GM21737 (cell line): ENCODE measurements at regions not wholly inside any gene's neighbourhood (a gene's known extent, or its start where the extent isn't known, plus 50 kb on each side); places are given as distances from the start of the nearest gene placed in this dataset.
A peak's percentile ranks its signal among the peaks of the same experiment; 100 is the strongest.

Experiments
- ATAC-seq: cut with Tn5 transposase; IDR thresholded peaks from one replicate; pipeline ENCODE4 v1.9.1; 2021; ENCODE audit warnings: mild to moderate bottlenecking, moderate library complexity; ENCODE audit not compliant: unreplicated experiment

DNA sequence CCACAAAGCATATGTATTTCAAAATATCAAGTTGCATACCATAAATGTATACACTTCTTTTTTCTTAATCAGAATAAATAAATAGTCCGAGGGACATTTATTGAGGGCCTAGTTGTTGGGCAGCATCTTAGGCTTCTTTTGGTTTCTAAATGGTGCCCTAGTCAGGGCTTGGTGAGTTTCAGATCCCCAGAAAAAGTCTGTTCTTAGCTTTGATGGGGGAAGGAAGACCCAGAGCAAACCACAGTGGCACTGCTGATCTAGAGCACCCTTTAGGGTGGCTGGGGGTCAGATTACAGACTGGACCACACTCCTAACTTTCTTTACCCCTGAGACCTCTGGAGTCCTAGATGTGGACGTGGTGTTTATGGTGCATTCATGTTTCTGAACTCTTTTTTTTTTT lies 97.8 kb downstream of the C9orf152 start:
- peak; percentile 79 for ATAC-seq

DNA sequence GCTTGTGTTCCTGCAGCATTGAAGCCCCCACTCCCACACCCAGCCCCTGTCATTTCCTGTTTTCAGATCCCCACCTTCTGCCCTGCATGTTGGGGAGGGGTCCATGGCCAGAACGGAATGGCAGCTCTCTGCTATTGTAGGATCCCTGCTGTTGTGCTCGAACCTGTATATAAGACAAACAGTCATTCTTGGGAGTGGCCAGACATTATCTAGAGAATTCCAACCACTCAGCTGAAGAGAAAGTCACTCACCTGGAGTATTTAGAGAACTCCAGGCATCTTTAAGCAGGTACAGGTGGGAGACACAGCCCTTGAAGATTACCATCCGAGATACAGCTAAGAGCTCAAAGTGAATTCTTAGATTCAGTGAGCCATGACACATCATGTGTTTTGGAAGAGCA lies 96.1 kb downstream of the C9orf152 start:
- no peak for ATAC-seq

DNA sequence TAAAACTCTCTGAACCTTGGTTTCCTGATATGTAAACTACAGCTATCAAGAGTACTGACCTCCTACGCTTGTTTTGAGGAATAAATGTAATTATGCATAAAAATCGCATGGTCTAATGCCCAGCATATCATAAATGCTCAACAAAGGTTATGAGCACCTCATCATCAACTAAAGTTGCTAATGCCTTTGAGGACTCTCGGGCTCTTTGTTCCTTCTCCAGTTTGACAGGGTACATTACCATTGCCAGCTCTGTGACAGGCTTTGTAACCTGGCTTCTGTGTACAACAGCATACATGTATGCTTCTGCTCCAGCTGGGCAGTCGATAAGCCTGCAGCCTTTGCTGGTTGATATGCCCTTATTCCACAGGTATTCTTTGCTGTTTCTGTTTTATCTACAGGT lies 95.2 kb downstream of the C9orf152 start:
- no peak for ATAC-seq

DNA sequence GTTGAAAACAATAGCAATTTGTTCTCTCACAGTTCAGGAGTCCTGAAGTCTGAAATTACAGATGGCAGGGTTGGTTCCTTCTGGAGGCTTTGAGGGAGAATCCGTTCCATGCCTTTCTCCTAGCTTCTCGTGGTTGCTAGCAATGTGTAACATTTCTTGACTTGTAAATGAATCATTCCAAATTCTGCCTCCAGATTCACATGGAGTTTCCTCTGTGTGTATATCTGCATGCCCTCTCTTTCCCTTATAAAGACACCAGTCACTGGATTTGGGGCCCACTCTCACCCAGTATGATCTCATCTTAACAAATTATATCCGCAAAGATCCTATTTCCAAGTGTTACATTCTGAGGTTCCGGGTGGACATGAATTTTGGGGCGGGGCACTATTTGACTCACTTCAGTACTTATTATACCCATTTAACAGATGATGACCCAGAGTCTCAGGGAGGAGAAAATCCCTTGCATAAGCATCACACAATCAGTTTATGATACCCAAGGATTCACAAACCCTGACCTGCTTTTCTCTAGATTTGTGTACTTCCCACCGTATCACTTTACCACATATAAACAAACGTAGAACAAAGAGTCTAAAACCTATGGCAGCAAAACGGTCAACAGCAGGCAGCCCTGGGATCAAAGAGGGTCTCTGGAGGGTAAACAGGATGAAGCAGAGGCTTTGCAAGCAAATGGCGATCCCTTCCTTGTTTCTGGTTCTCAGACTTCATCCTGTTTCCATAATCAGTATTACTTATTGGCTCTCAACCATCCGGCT lies 93.7 kb downstream of the C9orf152 start:
- ATAC-seq = no peak

DNA sequence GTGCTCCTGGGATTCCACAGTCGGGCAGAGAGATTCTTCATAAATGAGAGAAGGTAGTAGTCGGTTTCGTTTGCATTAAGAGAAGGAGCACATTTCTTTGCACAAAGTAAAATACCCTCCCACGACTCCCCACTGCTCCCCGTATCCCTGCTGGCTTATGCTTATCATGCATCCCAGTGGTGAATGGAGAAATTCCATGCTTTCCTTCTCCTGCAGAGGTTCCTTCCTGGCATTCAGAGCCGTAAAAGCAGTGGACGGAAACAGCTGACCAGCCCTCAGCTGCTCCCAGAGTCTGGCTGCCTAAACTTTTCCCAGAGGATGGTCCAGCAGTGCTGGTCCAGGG lies 93.1 kb downstream of the C9orf152 start:
- no peak for ATAC-seq

DNA sequence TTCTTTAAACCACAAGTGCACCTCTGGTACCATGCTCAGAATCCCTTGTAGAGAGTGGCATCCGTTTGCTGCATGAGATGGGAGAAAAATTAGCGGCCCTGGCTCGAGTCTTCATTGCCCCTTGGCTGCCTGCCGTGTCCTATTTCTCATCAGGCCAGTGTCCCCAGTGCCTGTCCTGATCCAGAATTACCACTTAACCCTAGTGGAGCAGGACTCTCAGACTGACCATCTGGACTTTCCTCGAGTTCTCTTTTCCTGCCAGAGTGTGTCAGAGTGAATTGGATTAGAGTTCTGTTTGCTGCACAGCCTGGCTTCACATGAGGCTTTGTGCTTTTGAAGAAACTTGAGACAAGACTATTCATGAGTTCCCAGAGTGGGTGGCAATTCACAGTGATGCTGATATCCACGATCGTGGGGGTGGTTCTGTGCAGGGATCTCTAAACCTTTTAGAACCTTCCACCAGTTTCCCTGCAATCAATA lies 92.6 kb downstream of the C9orf152 start:
- ATAC-seq = no peak

DNA sequence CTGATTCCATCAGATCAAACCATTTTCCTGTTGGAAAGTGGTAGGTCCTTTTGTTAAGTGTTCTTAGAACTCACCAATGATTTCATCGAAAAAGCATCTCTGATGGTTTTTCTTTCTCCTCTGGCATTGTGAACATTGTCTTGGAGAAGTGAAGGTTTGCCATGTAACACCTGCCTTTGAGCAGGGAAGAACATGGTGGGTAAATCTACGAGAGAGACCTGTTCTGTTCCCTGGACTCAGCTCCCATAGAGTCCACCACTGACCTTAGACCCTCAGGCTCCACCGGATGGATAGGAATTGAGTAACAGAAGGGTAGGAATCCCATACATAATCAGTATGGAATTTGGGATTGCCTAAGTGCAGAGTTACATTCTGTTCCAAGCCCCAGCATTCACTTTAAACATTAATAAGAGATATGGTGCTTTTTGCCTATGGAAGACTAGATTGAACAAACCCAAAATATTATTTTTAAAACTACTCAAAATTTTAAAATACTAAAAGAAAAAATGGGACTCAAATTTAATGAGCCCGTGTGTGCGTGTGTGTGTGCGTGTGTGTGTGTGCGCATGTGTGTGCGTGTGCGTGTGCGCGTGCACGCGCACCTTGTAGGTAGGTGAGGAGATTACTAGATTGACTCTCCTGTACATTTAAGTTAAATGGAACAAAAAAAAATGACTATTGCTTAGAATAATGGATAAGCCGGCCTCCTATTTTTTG lies 92.0 kb downstream of the C9orf152 start:
- no peak for ATAC-seq

DNA sequence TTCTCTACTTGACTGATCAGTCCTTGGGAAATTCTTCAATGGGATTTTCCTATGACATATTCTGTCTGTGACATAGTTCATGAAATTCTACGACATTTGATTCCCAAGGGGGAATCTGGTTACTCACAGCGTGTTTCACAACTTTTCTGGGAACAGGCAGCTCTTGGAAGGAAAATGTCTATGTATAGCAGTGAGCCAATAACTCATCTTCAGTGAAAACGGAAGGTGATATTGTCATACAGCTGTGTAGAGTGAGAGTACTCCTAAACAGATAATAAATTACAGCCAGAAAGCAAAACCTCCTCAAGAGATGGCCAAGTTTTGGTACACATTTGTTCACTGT lies 91.4 kb downstream of the C9orf152 start:
- no peak for ATAC-seq

DNA sequence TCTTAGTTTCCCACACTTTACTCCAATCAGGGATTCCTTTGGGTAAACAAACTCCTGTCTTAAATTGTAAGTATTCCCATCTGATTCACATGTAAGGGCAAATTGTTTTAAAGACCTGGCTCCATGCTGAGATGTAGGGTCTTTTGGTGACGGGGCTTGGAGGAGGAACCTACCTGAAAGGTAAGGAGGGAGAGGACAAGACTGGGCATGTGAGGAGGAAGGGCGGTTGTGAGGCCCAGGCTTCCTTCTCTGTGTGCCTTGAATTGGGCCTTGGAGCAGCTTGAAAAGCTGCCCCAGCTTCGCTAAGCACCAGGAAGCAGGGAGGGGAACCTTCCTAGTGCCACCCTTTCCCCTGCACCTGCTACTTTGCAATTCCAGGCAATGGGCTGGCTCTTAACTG lies 86.8 kb downstream of the C9orf152 start:
- ATAC-seq = no peak

DNA sequence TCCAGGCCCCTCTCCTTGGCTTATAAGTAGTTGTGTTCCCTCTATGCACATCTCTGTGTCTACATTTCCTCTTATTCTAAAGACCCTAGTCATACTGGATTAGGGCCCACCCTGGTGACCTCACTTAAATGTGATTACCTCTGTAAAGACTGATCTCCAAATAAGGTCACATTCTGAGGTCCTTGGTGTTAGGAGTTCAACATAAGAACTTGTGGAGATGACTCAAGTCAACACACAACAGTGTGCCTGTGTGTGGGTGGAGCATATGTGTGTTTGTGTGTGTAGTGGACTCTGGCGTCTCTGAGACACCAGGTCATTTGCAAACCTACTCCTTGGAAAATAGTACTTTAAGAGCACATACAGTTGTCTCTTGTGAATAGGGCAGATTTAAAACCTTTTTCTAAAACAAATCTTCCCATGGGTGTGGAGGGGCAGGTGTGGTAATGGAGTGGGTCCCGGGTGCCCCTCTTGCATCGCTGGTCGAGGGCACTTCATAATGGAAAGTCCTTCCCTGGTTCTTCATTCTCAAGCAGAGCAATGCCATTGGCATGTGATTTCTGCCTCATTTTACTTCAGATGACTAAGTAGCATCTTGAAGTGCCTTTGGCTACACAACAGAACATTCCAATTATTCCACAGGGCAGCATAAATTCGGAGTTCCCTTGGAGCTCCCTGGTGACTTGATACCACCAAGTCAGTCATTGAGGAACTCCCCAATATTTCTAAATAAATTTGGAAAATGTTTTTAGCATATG lies 84.4 kb downstream of the C9orf152 start:
- no peak for ATAC-seq

DNA sequence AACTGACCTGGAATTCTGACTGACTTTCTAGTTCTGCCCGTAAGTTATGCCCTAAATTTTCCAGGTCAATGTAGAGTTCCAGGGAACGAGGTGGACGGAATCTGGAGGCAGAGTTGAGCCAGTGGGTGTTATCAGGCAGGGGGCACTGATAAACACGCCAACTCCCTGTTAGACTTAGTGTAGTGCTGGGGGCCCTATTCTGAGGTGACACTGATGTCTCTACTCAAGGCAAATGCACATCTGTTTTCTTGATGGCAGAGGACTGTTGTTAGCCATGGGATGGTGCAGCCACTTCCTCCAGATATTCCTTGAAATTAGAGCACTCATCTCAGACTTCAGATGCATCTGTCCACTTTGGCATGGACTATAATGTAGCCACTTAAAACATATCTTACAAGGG lies 83.5 kb downstream of the C9orf152 start:
- no peak for ATAC-seq

DNA sequence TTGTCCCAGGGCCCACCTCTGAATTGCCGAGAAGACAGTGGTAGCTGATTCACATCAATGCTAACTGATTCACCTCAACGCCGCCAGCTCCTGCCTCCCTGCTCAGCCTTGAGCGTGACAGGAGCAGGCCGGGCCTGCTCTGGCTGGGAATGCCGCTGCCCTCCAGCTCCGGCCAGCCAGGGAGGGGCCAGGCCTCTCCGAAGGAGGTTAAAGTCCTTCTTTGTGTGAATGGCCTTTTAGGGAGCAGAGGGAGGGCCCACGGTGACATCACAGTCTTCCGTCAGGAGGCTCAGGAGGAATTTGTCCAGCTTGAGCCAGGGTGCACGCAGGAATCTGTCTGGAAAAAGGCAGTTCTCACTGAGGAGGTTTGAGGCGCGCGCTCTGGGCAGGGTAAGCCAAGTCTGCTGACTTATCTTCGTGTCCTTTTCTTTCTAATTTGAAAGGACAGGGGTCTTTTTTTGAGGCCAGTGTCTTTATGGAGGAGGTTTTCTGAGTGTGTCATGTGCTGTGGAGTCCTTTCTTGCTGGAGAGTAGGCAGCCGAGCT lies 82.7 kb downstream of the C9orf152 start:
- no peak for ATAC-seq

DNA sequence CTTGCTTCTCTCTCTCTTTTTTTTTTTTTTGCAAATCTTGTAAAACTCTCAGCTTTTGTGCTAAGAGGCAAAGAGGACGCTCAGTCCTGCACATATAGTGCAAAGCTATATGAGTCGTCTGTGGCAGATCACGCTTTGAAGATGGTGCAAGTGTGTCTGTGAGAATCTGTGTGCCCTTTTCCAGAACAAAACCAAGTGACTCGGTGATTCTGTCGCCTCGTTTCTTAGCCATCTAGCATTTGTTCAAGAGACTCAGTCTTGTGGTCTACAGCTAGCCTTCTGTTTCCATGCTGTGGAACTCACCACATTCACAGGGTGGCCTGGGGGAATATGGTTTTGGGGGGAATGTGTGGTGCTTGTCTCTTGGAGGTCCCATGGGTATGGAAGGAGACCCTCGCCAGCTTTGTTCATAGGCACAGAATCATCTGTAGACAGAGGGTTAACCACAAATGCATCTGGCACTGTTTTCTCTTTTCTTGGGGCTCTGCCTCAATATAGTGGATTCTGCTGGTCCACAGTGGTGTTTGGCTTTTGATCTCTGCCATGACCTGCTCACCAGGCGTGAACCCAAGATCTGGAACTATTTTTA lies 82.1 kb downstream of the C9orf152 start:
- ATAC-seq = no peak

DNA sequence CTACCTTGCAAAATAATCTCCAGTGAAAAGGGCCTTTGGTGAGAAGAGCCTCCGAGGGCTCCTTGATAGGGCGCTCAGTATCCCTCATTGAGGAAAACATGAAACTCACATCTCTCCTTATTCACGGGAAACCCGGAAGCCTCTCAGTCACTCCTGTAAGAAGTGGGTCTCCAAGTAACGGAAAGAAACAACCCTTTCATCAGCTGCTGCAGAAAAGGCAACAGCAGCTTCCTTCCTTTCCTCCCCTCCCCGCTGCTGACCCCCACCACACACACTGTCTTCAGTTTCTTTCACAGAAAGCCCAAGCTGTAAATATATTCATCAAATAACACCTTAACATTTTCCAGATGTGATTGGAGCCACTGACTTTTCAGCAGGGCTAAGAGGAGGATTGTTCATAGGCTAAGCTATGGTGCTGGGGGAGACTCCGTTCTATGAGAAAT lies 81.4 kb downstream of the C9orf152 start:
- ATAC-seq = no peak

DNA sequence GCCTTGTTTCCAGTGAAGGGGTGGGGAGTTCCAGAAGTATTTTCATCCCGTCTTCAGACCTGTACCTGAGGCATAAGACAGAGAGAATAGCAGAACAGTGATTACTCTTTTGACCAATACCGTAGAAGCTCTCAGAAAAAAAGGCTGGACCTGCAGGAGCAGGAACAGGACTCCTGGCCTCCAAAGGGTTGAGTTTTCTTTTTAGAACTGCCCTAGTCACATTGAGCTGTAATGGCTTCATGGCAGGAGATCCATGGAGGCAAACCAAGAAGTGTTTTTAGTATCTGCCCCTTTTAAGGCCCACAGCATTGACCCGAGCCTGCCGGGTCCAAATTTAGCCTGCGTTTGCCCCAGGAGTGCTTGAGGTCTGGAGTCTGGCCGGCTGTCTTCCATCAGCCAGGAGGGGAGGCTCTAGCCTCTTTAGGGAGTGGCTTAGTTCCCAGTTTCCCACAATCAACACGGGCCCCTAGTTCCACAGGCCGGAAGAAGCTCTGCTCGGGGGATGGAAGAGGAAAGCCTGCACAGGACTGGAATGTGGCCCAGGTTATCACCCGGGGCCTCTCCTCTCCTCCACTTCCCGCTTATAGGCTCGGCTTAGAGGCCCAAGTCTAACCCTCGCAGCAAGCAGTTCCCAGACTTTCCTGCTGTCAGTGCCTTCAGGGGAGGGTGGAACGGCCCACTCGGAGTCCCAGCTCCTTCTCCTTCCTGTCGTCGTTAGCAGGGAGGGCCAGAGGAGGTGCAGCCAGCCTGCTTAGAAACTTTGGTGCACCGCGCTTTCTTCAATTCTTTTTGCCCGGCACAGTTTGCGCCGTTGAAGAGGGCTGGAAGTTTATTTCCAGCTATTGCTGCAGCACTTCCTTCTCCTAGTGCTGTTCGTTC lies 80.7 kb downstream of the C9orf152 start:
- no peak for ATAC-seq

DNA sequence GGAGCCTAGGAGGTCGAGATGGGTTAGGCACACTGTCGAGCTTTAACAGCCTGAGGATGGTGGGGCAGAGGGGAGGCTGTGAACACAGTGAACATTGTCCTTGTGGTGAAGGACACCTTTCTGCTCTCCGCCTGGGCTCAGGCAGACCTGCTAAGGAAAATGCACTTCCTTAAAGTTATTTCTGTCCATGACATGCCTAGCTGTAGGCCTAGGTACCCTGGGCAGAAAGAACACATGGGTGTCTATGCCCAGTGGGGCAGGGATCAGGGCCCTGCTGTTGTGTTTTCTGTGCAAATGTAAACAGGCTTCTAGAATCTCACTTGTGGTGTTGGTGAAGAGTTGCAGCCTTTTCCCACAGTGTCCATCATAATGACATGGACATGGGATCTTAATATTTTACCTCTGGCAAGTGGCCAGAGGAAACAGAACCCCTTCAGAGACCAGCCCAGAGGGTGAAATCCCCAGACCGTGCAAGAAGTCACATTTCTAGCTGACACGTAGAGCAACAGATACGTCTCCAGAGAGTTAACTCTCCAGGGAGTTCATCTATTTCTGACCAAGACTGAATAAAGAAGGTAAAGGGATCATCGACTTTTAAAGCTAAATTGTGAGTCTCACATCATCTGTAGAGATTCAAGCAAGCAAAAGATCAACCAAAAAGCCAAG lies 79.2 kb downstream of the C9orf152 start:
- peak; percentile 77 for ATAC-seq

DNA sequence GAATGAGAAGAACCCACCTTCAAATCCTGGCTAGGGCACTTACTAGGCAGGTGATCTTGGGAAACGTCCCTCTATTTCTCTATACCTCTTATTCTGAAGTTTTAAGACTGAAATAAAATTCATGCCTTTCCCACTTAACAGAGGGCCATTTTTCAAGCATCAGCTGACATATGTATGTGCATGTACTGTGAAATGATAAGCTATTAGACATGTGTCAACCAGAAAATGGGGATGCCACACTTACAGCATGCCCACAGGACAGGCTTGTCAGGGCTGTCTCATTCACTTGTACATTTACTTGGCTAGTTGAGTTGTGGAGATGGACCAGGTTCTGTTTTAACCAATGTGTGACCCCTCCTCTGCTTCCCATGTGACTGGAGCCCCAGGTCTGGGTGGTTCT lies 78.5 kb downstream of the C9orf152 start:
- ATAC-seq = peak; percentile 8

DNA sequence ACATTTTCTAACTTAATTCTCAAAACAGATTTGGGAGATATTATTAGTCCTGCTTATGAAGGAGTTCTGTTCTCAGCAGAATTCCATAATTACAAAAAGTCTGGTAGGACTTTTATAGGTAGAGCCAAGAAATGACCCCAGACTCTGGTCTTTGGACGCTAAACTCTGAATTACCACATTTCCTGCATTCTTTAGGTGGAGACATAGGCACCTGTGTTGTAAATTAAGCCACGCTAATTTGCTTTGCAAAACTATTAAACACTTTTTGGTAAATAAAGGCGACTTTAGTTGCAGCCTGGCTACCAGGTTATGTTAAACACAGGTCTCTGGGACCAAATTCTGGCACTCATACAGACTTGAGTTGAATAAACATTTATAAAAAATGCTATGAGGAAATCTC lies 77.7 kb downstream of the C9orf152 start:
- ATAC-seq = no peak

DNA sequence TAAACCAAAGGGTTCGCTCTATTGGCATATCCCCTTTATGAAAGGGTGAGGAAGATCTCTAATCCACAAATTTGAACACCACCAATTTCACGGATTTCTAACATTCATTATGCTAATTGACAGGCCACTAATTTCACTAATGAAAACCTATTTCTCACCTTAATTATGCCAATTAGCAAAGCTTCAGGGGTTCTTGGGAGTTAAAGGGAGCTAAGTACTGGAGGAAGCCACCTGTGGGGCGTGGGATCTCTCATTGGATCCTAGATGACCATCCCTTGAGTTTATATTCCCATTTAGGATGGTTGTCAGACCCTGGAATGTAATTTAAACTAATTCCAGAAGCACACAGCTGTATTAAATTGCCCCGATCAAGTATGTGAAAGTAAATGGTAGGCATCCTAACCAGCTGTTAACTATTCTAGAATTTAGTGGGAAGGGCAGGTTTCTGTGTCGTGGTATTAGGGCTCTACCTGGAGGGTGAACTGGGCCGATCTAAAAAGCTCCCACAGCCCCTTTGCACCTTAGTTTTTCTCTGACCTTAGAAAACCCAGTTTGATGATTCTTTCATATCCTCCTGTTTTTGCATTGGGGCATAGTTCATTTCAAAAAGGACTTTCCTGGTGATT lies 77.1 kb downstream of the C9orf152 start:
- no peak for ATAC-seq
